IPS DF 19.7 (cell line): ENCODE measurements at regions not wholly inside any gene's neighbourhood (a gene's known extent, or its start where the extent isn't known, plus 50 kb on each side); places are given as distances from the start of the nearest gene placed in this dataset.
"Not testable (repeated sequence)": the region's sequence is repeated elsewhere in the genome, so short reads cannot be mapped to it uniquely, and the experiment has no call there.

Experiments used
- DNase-seq: peaks from one replicate; pipeline ENCODE4 v3.0.0-alpha.2; 2013; ENCODE audit warnings: low read depth, low spot score

DNA sequence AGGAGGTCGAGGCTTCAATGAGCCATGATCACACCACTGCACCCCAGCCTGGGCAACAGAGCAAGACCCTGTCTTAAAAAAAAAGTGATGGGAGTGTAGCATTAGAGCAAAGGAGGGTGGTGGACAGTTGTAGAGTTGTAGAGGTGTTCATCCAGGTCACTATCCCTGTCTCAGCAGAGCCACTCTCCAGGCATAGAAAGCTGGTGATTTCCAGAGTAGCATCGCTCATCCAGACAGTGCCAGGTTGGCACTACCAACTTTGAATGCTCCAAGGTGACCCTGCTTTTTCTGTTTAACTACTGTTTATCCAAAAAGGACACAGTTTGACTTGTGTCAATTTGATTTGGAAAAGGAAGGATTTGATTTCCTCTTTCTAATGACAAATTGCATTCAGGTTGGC, 147.3 kb downstream of the USP46 start:
- no peak for DNase-seq

DNA sequence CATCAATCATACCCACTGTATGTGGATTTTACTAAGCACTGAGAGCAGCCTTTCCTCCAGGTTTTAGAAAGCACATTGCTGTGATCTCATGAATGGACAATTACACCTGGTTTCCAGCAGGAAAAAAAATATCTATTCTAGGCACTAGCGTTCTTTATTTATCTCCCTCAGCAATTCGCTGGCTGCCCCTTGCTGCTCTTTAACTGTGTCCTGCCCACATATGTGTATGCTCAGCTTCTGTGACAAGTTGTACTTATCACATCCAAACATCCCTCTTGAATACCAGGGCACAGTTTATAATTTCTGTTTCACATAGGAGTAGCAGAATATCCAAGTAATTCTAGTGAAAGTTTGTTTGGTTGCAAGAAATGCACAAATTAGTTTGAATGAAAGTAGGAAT, 146.8 kb downstream of the USP46 start:
- DNase-seq: no peak

DNA sequence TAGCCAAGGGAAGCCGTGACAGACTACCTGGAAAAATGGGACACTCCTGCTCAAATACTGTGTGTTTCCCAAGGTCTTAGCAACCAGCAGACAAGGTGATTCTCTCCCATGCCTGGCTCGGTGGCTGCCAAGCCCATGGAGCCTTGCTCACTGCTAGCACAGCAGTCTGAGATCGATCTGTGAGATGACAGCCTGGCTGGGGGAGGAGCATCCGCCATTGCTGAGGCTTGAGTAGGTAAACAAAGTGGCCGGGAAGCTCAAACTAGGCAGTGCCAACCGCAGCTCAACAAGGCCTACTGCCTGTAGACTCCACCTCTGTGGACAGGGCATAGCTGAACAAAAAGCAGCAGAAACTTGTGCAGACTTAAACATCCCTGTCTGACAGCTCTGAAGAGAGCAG, 137.0 kb downstream of the USP46 start:
- not testable (repeated sequence) for DNase-seq

DNA sequence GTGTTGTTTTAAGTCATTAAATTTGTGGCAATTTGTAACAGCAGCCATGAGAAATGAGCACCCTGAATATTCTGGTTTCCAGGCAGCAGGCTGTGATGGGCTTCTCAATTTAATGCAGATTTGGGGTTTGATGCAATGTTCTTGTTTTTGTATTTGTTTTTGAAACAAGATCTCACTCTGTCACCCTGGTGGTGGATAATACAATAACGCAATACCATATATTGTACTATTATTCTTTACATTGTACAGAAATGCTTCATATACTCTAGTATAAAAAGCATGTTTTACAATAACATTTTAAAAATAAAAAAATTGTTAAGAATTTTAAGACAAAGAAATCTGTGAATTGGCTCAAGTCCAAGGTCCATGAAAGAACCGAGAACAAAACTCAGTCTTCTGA, 129.1 kb downstream of the USP46 start:
- DNase-seq: no peak

DNA sequence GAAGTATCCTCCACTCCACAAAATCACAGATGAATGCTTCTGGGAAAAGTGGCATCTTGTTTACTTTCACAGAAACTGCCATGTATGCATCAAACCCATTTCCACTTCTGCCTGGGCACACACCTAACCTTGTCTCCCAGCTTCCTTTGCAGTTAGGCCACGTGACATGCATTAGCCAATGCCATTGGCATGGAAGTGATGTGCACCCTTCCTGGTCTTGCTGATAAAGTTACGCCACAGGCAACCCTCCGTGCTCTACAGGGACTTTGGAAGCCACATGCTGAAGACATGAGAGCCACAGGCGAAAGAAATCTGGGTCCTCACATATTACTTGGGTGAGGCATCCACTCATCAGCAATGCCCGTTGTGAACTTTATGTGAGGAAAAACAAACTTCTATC, 123.3 kb downstream of the USP46 start:
- DNase-seq: no peak
